HCT116 (cell line): ENCODE measurements at regions not wholly inside any gene's neighbourhood (a gene's known extent, or its start where the extent isn't known, plus 50 kb on each side); places are given as distances from the start of the nearest gene placed in this dataset.

Source experiments
- ATAC-seq: fragments of 200-7000 bp; cut with Tn5 transposase; 2 replicates; pipeline ENCODE4 v1.9.1; 2020; ENCODE audit warnings: mild to moderate bottlenecking, moderate library complexity
- BruUV-seq: library from RNA; stranded (reverse); fragments of 400-500 nt; replicated peaks from 2 replicates; lab custom pipeline; 2021; lab: Mats Ljungman, UMichigan
- CTCF ChIA-PET: fragments of 300-600 bp; sonication (Branson Sonifier 250); formaldehyde crosslinking; loops from one replicate; lab custom pipeline; 2021; ENCODE audit warnings: antibody characterized with exemption; lab: Charles Lee
- POLR2A ChIA-PET: fragments of 300-600, 350-600 bp; sonication (Branson Sonifier 250); formaldehyde crosslinking; loops from one replicate; lab custom pipeline; 2021; ENCODE audit warnings: antibody characterized with exemption; lab: Charles Lee
- RAD21 ChIA-PET, 2 experiments: fragments of 300-600 bp; sonication (Branson Sonifier 250); formaldehyde crosslinking; loops; one replicate each; lab custom pipeline; 2023; ENCODE audit warnings: low total read pairs in 2 of 2; ENCODE audit not compliant: uncharacterized antibody in 2 of 2, unreplicated experiment in 2 of 2, low non-redundant PET in 1 of 2; lab: Charles Lee
- DNase-seq: peaks from one replicate; pipeline ENCODE4 v3.0.0-alpha.2; 2010; ENCODE audit warnings: low read depth, low spot score
- H2AFZ ChIP-seq: fragments of 200-600 bp; shearing (Covaris generic), sonication (generic); 2 replicates; pipeline ENCODE4 v1.6.1; 2017; ENCODE audit warnings: low read depth, mixed run types, mixed read lengths, antibody characterized with exemption, low read length; ENCODE audit not compliant: poor library complexity, severe bottlenecking
- H3K27ac ChIP-seq: 2 replicates; pipeline ENCODE4 v1.5.1; 2012; ENCODE audit warnings: low read depth, low read length
- H3K27me3 ChIP-seq: fragments of 200-600 bp; sonication (generic); 2 replicates; pipeline ENCODE4 v1.6.1; 2016; ENCODE audit warnings: mixed run types, low read length, mixed read lengths; ENCODE audit not compliant: insufficient read depth
- H3K36me3 ChIP-seq, 2 experiments: fragments of 200-500 bp in 1 of 2; fragments of 200-600 bp in 1 of 2; sonication (Bioruptor generic) in 1 of 2; sonication (generic) in 1 of 2; 2 replicates each; pipeline versions ENCODE4 v1.5.1 to v1.6.1; 2014 to 2016; ENCODE audit warnings: low read length in 2 of 2, inconsistent platforms in 1 of 2, mixed read lengths in 1 of 2, mixed run types in 1 of 2; ENCODE audit not compliant: insufficient read depth in 2 of 2, control insufficient read depth in 1 of 2
- H3K4me1 ChIP-seq, 2 experiments: fragments of 200-600 bp in 1 of 2; sonication (generic) in 1 of 2; 2 replicates each; pipeline versions ENCODE4 v1.5.1 to v1.6.1; 2012 to 2017; ENCODE audit warnings: low read length in 2 of 2, inconsistent platforms in 1 of 2, mild to moderate bottlenecking in 1 of 2, mixed read lengths in 1 of 2, mixed run types in 1 of 2, moderate library complexity in 1 of 2; ENCODE audit not compliant: insufficient read depth in 2 of 2, control insufficient read depth in 1 of 2
- H3K4me2 ChIP-seq: fragments of 200-600 bp; sonication (generic); 2 replicates; pipeline ENCODE4 v1.6.1; 2017; ENCODE audit warnings: mixed run types, low read length, mixed read lengths
- H3K4me3 ChIP-seq, 2 experiments: fragments of 200-600 bp in 1 of 2; sonication (generic) in 1 of 2; replicated peaks in 1 of 2; 2 replicates each; pipeline ENCODE4 v1.5.1; 2011 to 2016; ENCODE audit warnings: low read length in 2 of 2, control low read depth in 1 of 2, low read depth in 1 of 2, mild to moderate bottlenecking in 1 of 2, mixed read lengths in 1 of 2, mixed run types in 1 of 2
- H3K79me2 ChIP-seq: fragments of 200-600 bp; sonication (generic); 2 replicates; pipeline ENCODE4 v1.6.1; 2017; ENCODE audit warnings: mild to moderate bottlenecking, mixed run types, low read length, moderate library complexity, mixed read lengths; ENCODE audit not compliant: insufficient read depth
- H3K9ac ChIP-seq: fragments of 200-600 bp; sonication (generic); 2 replicates; pipeline ENCODE4 v1.6.1; 2016; ENCODE audit warnings: low read length, mixed read lengths
- H3K9me2 ChIP-seq: fragments of 200-600 bp; sonication (generic), shearing (Covaris generic); 2 replicates; pipeline ENCODE4 v1.6.1; 2017; ENCODE audit warnings: mixed run types, mild to moderate bottlenecking, moderate library complexity; ENCODE audit not compliant: insufficient read depth
- H3K9me3 ChIP-seq, 2 experiments: fragments of 200-500 bp in 1 of 2; fragments of 200-600 bp in 1 of 2; sonication (Bioruptor generic) in 1 of 2; sonication (generic) in 1 of 2; 2 replicates each; pipeline ENCODE4 v1.6.1; 2014 to 2017; ENCODE audit warnings: low read length in 2 of 2, mixed read lengths in 2 of 2, inconsistent platforms in 1 of 2, low read depth in 1 of 2, mild to moderate bottlenecking in 1 of 2, mixed run types in 1 of 2, moderate library complexity in 1 of 2; ENCODE audit not compliant: control insufficient read depth in 1 of 2, insufficient read depth in 1 of 2
- H4K20me1 ChIP-seq: fragments of 200-600 bp; sonication (generic), shearing (Covaris generic); 2 replicates; pipeline ENCODE4 v1.6.1; 2017; ENCODE audit warnings: mixed run types, mild to moderate bottlenecking, moderate library complexity; ENCODE audit not compliant: insufficient read depth
- ATF3 ChIP-seq: IDR thresholded peaks from 2 replicates; pipeline ENCODE4 v1.6.1; 2012
- CTCF ChIP-seq, 3 experiments: fragments of 200-600 bp in 1 of 3; sonication (generic) in 1 of 3; IDR thresholded peaks in 2 of 3; conservative IDR thresholded peaks in 1 of 3; 2 replicates each; pipeline ENCODE4 v1.5.1; 2012 to 2017; ENCODE audit warnings: low read depth in 2 of 3, low read length in 2 of 3, antibody characterized with exemption in 1 of 3, borderline replicate concordance in 1 of 3, control low read depth in 1 of 3, mild to moderate bottlenecking in 1 of 3, mixed read lengths in 1 of 3, mixed run types in 1 of 3, moderate library complexity in 1 of 3; ENCODE audit not compliant: insufficient read depth in 1 of 3
- EGR1 ChIP-seq: IDR thresholded peaks from 2 replicates; pipeline ENCODE4 v1.6.1; 2012; ENCODE audit warnings: low read depth
- ELF1 ChIP-seq: IDR thresholded peaks from 2 replicates; pipeline ENCODE4 v1.6.1; 2012; ENCODE audit warnings: low read depth, borderline replicate concordance
- FOSL1 ChIP-seq: IDR thresholded peaks from 2 replicates; pipeline ENCODE4 v1.6.1; 2012; ENCODE audit warnings: low read depth
- JUND ChIP-seq: IDR thresholded peaks from 2 replicates; pipeline ENCODE4 v1.6.1; 2012
- MAX ChIP-seq: IDR thresholded peaks from 2 replicates; pipeline ENCODE4 v1.6.1; 2012
- RAD21 ChIP-seq: IDR thresholded peaks from 2 replicates; pipeline ENCODE4 v1.6.1; 2012; ENCODE audit warnings: low read depth, mild to moderate bottlenecking
- SP1 ChIP-seq: IDR thresholded peaks from 2 replicates; pipeline ENCODE4 v1.6.1; 2012; ENCODE audit warnings: low read depth
- TCF7L2 ChIP-seq: IDR thresholded peaks from 2 replicates; pipeline ENCODE4 v1.7.0; 2011; ENCODE audit warnings: borderline replicate concordance, inconsistent platforms; ENCODE audit not compliant: insufficient read depth, insufficient read length; ENCODE audit errors: extremely low read depth
- ZBTB33 ChIP-seq: IDR thresholded peaks from 2 replicates; pipeline ENCODE4 v1.6.1; 2011; ENCODE audit warnings: mild to moderate bottlenecking, low read length, moderate library complexity; ENCODE audit not compliant: insufficient replicate concordance; ENCODE audit errors: extremely low read depth
- ZFX ChIP-seq: fragments of 450-650 bp; IDR thresholded peaks from 2 replicates; pipeline ENCODE4 v1.6.1; 2017
- ZNF274 ChIP-seq: fragments of 200-500 bp; sonication (Bioruptor generic); IDR thresholded peaks from 2 replicates; pipeline ENCODE4 v1.6.1; 2014; ENCODE audit warnings: mild to moderate bottlenecking, low read depth, low read length, inconsistent platforms
- intact Hi-C: fragments of 100-400 bp; cut with micrococcal nuclease; formaldehyde crosslinking; loops from 2 replicates; pipeline ENCODE4 v1.10.0; 2022

GRCh38 chr5:56737951-56738606 is 77.3 kb upstream of the MAP3K1 start:
- no peak overlapping the region for H3K4me2 ChIP-seq
- no peak for DNase-seq
- POLR2A ChIA-PET, result no interaction called here

More at GRCh38 chr5:56737951-56738606, 77.3 kb upstream of the MAP3K1 start:
- intact Hi-C loops, result no loop called here
- Histone ChIP-seq H3K4me1 (no peaks in the 10 kb centered on the region), H2AFZ (no peak overlapping the region), H3K79me2 (no peaks in the 10 kb centered on the region), H3K9me2 (no peaks in the 10 kb centered on the region)
- RAD21 ChIA-PET, result no interaction called here
- BruUV-seq, result no TSS peak
- no peak for TF ChIP-seq ZFX
- no peak for TF ChIP-seq SP1
- TF ChIP-seq MAX, result no peak
- TF ChIP-seq JUND, result no peak
- TF ChIP-seq RAD21, result no peak
- TF ChIP-seq ZNF274, result no peak
- no peak for TF ChIP-seq EGR1
- no peak for TF ChIP-seq ZBTB33
- no peak for TF ChIP-seq ATF3
- TF ChIP-seq CTCF (IDR thresholded peaks at IDR 0.05 in 2 of 3, conservative IDR thresholded peaks at IDR 0.05 in 1 of 3; ENCODE audit: borderline replicate concordance in 1 of 3, insufficient read depth in 1 of 3, low read depth in 2 of 3, low read length in 2 of 3), result no peak
- TF ChIP-seq TCF7L2, result no peak
- TF ChIP-seq ELF1, result no peak
- TF ChIP-seq FOSL1, result no peak
- TF ChIP-seq, all 23 proteins: peak for 0
- H3K27me3 ChIP-seq, result no peaks in the 10 kb centered on the region
- no peaks in the 10 kb centered on the region for H4K20me1 ChIP-seq
- CTCF ChIA-PET, result interaction anchor here (1.1 kb wide), 1 partner anchor 89 kb away, joined by 3 read pairs; no protein-coding TSS in a partner anchor
- no peaks in the 10 kb centered on the region for H3K36me3 ChIP-seq
- H3K9me3 ChIP-seq, result no peaks in the 10 kb centered on the region
- no peak overlapping the region for H3K27ac ChIP-seq
- ATAC-seq, result no peak
- H3K4me3 ChIP-seq, result no peak overlapping the region
- no peak overlapping the region for H3K9ac ChIP-seq
